Upper lobe of left lung (tissue), 6 donors: ENCODE measurements at regions not wholly inside any gene's neighbourhood (a gene's known extent, or its start where the extent isn't known, plus 50 kb on each side); places are given as distances from the start of the nearest gene placed in this dataset.

Source experiments
- ATAC-seq, 2 donors: fragments of 200-7000 bp; cut with Tn5 transposase; one replicate each; pipeline ENCODE4 v1.9.1; 2022; ENCODE audit warnings: mild to moderate bottlenecking in 2 of 2, moderate library complexity in 2 of 2; ENCODE audit not compliant: low FRiP score in 2 of 2
- DNase-seq, 2 donors: peaks; one replicate each; pipeline ENCODE4 v3.0.0-alpha.2; 2019 to 2020
- H3K27ac ChIP-seq, 4 donors: fragments of 200-600 bp; sonication (generic); one replicate each; pipeline ENCODE4 v1.5.1; 2016 to 2019
- H3K27me3 ChIP-seq, 4 donors: fragments of 200-600 bp; sonication (generic); one replicate each; pipeline ENCODE4 v1.5.1; 2017 to 2019
- H3K36me3 ChIP-seq, 4 donors: fragments of 200-600 bp; sonication (generic); one replicate each; pipeline ENCODE4 v1.5.1; 2016 to 2019
- H3K4me1 ChIP-seq, 4 donors: fragments of 200-600 bp; sonication (generic); one replicate each; pipeline ENCODE4 v1.5.1; 2018 to 2019
- H3K4me3 ChIP-seq, 4 donors: fragments of 200-600 bp; sonication (generic); one replicate each; pipeline ENCODE4 v1.5.1; 2017 to 2019; ENCODE audit warnings: mild to moderate bottlenecking in 2 of 4, moderate library complexity in 1 of 4
- H3K9me3 ChIP-seq, 4 donors: fragments of 200-600 bp; sonication (generic); one replicate each; pipeline ENCODE4 v1.5.1; 2018 to 2019
- CTCF ChIP-seq, 6 experiments: fragments of 450-650 bp in 4 of 6; fragments of 200-600 bp in 2 of 6; sonication (generic) in 2 of 6; IDR thresholded peaks; one replicate each; pipeline ENCODE4 v1.5.1; 2016 to 2019; ENCODE audit warnings: antibody characterized with exemption in 6 of 6
- EP300 ChIP-seq, 4 donors: sonication (generic); formaldehyde crosslinking; IDR thresholded peaks; one replicate each; pipeline ENCODE4 v1.5.1; 2017; ENCODE audit warnings: antibody characterized with exemption in 4 of 4, control low read depth in 2 of 4
- POLR2A ChIP-seq, 4 donors: fragments of 450-650 bp; IDR thresholded peaks; one replicate each; pipeline ENCODE4 v1.5.1; 2016 to 2017; ENCODE audit warnings: antibody characterized with exemption in 4 of 4, mild to moderate bottlenecking in 2 of 4
- POLR2AphosphoS5 ChIP-seq, 2 donors: sonication (generic); formaldehyde crosslinking; IDR thresholded peaks; one replicate each; pipeline ENCODE4 v1.5.1; 2017; ENCODE audit warnings: antibody characterized with exemption in 2 of 2
- WGBS, 2 donors: methylation state at CpG; one replicate each; pipeline ENCODE4 v1.1.5; 2017 to 2018; 5-methylcytosine and 5-hydroxymethylcytosine counted together
- donor health status: DM: no; HTN: no; CAD: no; lungs with moderate emphysema.
- donor health status: DM: no; HTN: yes; CAD: no; lungs with severe emphysema.

- Histone ChIP-seq H3K27ac (no peak overlapping the region), H3K27me3 (no peaks in the 10 kb centered on the region), H3K9me3 (no peaks in the 10 kb centered on the region), H3K4me3 (no peak overlapping the region), H3K36me3 (no peaks in the 10 kb centered on the region), H3K4me1 (no peaks in the 10 kb centered on the region)
- DNase-seq (no peak), ATAC-seq (no peak)
- 94 to 97% methylated on average over 2 of the region's 2 CpGs for WGBS, 2 donors
- no peak for TF ChIP-seq CTCF (IDR thresholded peaks at IDR 0.05)
- no peak for TF ChIP-seq POLR2A (IDR thresholded peaks at IDR 0.05)
- TF ChIP-seq EP300 (IDR thresholded peaks at IDR 0.05), result no peak
- no peak for TF ChIP-seq POLR2AphosphoS5 (IDR thresholded peaks at IDR 0.05)
These were observed 931.4 kb upstream of the CDH8 start for GRCh38 chr16:62967611-62968010.

GRCh38 chr16:62967163-62967562 lies 930.9 kb upstream of the CDH8 start:
- Histone ChIP-seq H3K9me3 (no peaks in the 10 kb centered on the region), H3K27me3 (no peaks in the 10 kb centered on the region), H3K27ac (no peak overlapping the region), H3K36me3 (no peaks in the 10 kb centered on the region), H3K4me1 (no peaks in the 10 kb centered on the region), H3K4me3 (no peak overlapping the region)
- ATAC-seq, result no peak
- DNase-seq, result no peak
- TF ChIP-seq POLR2AphosphoS5 (IDR thresholded peaks at IDR 0.05) (no peak), EP300 (IDR thresholded peaks at IDR 0.05) (no peak)
- 33 to 45% methylated on average over 3 of the region's 3 CpGs for WGBS, 2 donors

GRCh38 chr16:62966626-62967025 lies 930.4 kb upstream of the CDH8 start:
- no peak overlapping the region for H3K27ac ChIP-seq
- no peaks in the 10 kb centered on the region for H3K27me3 ChIP-seq
- DNase-seq (no peak), ATAC-seq (no peak)
- H3K36me3 ChIP-seq, result no peaks in the 10 kb centered on the region
- H3K9me3 ChIP-seq, result no peaks in the 10 kb centered on the region
- TF ChIP-seq POLR2A (IDR thresholded peaks at IDR 0.05), result no peak
- TF ChIP-seq EP300 (IDR thresholded peaks at IDR 0.05), result no peak
- no peak for TF ChIP-seq POLR2AphosphoS5 (IDR thresholded peaks at IDR 0.05)
- no peak for TF ChIP-seq CTCF (IDR thresholded peaks at IDR 0.05)
- WGBS, 2 donors, result 59 to 63% methylated on average over 1 of the region's 1 CpG
- H3K4me3 ChIP-seq, result no peak overlapping the region
- H3K4me1 ChIP-seq, result no peaks in the 10 kb centered on the region

GRCh38 chr16:62965831-62966230 lies 929.6 kb upstream of the CDH8 start:
- no peak for ATAC-seq
- H3K4me3 ChIP-seq, result no peak overlapping the region
- H3K27me3 ChIP-seq, result no peaks in the 10 kb centered on the region
- no peaks in the 10 kb centered on the region for H3K9me3 ChIP-seq
- DNase-seq, result no peak
- no peak overlapping the region for H3K27ac ChIP-seq
- WGBS, 2 donors, result 81 to 92% methylated on average over 3 of the region's 3 CpGs
- no peaks in the 10 kb centered on the region for H3K4me1 ChIP-seq
- TF ChIP-seq POLR2A (IDR thresholded peaks at IDR 0.05) (no peak), POLR2AphosphoS5 (IDR thresholded peaks at IDR 0.05) (no peak), CTCF (IDR thresholded peaks at IDR 0.05) (no peak), EP300 (IDR thresholded peaks at IDR 0.05) (no peak)
- H3K36me3 ChIP-seq, result no peaks in the 10 kb centered on the region

- TF ChIP-seq POLR2AphosphoS5 (IDR thresholded peaks at IDR 0.05), result no peak
- TF ChIP-seq POLR2A (IDR thresholded peaks at IDR 0.05), result no peak
- TF ChIP-seq EP300 (IDR thresholded peaks at IDR 0.05), result no peak
- no peak for TF ChIP-seq CTCF (IDR thresholded peaks at IDR 0.05)
- H3K27me3 ChIP-seq, result no peaks in the 10 kb centered on the region
- ATAC-seq, result no peak
- no peaks in the 10 kb centered on the region for H3K9me3 ChIP-seq
- no peak for DNase-seq
- WGBS, 2 donors, result 41 to 53% methylated on average over 2 of the region's 2 CpGs
- H3K36me3 ChIP-seq, result no peaks in the 10 kb centered on the region
- no peaks in the 10 kb centered on the region for H3K4me1 ChIP-seq
- no peak overlapping the region for H3K4me3 ChIP-seq
- no peak overlapping the region for H3K27ac ChIP-seq
These were observed 927.6 kb upstream of the CDH8 start for GRCh38 chr16:62963846-62964245.
